GM18508 (cell line): ENCODE measurements at regions not wholly inside any gene's neighbourhood (a gene's known extent, or its start where the extent isn't known, plus 50 kb on each side); places are given as distances from the start of the nearest gene placed in this dataset.

ENCODE experiments used
- ATAC-seq: cut with Tn5 transposase; IDR thresholded peaks from one replicate; pipeline ENCODE4 v1.9.1; 2021; ENCODE audit warnings: moderate number of reproducible peaks; ENCODE audit not compliant: insufficient read depth, unreplicated experiment

GRCh38 chr3:21152555-21152954 lies 598.5 kb downstream of the ZNF385D start:
- ATAC-seq, result no peak

- no peak for ATAC-seq
Measured at GRCh38 chr3:21142949-21143348, 608.1 kb downstream of the ZNF385D start.

- ATAC-seq, result no peak
Measured at GRCh38 chr3:21142031-21142430, 609.0 kb downstream of the ZNF385D start.

- no peak for ATAC-seq
Measured at GRCh38 chr3:21140785-21141184, 610.2 kb downstream of the ZNF385D start.

GRCh38 chr3:21138085-21138484 lies 612.9 kb downstream of the ZNF385D start:
- no peak for ATAC-seq

- ATAC-seq, result no peak
Measured at GRCh38 chr3:21132896-21133295, 618.1 kb downstream of the ZNF385D start.

GRCh38 chr3:21120826-21121225 lies 630.2 kb downstream of the ZNF385D start:
- no peak for ATAC-seq

- no peak for ATAC-seq
Measured at GRCh38 chr3:21117370-21117769, 633.6 kb downstream of the ZNF385D start.

GRCh38 chr3:21109056-21109455 lies 642.0 kb downstream of the ZNF385D start:
- ATAC-seq, result no peak

GRCh38 chr3:21105784-21106183 lies 645.2 kb downstream of the ZNF385D start:
- ATAC-seq, result no peak

GRCh38 chr3:21100656-21101359 lies 650.2 kb downstream of the ZNF385D start:
- no peak for ATAC-seq

- ATAC-seq, result no peak
Measured at GRCh38 chr3:21094686-21095085, 656.3 kb downstream of the ZNF385D start.

GRCh38 chr3:21073561-21073960 lies 677.4 kb downstream of the ZNF385D start:
- ATAC-seq, result no peak

- ATAC-seq, result no peak
Measured at GRCh38 chr3:21067031-21067813, 683.8 kb downstream of the ZNF385D start.

GRCh38 chr3:21062831-21063294 lies 688.1 kb downstream of the ZNF385D start:
- ATAC-seq, result no peak

GRCh38 chr3:21059404-21059803 lies 691.6 kb downstream of the ZNF385D start:
- no peak for ATAC-seq

GRCh38 chr3:21056293-21056692 lies 694.7 kb downstream of the ZNF385D start:
- no peak for ATAC-seq

- ATAC-seq, result no peak
Measured at GRCh38 chr3:21055015-21055414, 696.0 kb downstream of the ZNF385D start.

GRCh38 chr3:21054064-21054463 lies 696.9 kb downstream of the ZNF385D start:
- ATAC-seq, result no peak

- ATAC-seq, result no peak
Measured at GRCh38 chr3:21049334-21050062, 701.5 kb downstream of the ZNF385D start.

- no peak for ATAC-seq
Measured at GRCh38 chr3:21043139-21043538, 707.9 kb downstream of the ZNF385D start.
